SK-N-SH treated with all-trans-retinoic acid at 6 μM for 48 hours (cell line): ENCODE measurements at regions not wholly inside any gene's neighbourhood (a gene's known extent, or its start where the extent isn't known, plus 50 kb on each side); places are given as distances from the start of the nearest gene placed in this dataset.

Experiments
- ATAC-seq: fragments of 200-7000 bp; cut with Tn5 transposase; 3 replicates; pipeline ENCODE4 v1.9.1; 2020; ENCODE audit warnings: mild to moderate bottlenecking, moderate library complexity
- ARNTL ChIP-seq: fragments of 450-650 bp; formaldehyde crosslinking; IDR thresholded peaks from 2 replicates; pipeline ENCODE4 v1.5.0; 2020; ENCODE audit warnings: low read depth, mild to moderate bottlenecking, moderate library complexity, borderline replicate concordance
- CREB5 ChIP-seq: fragments of 250-450 bp; sonication (Bioruptor Pico); IDR thresholded peaks from 2 replicates; pipeline ENCODE4 v1.5.1; 2020; ENCODE audit warnings: low read depth, mild to moderate bottlenecking, moderate library complexity
- CSRNP3 ChIP-seq: fragments of 250-450 bp; sonication (Bioruptor Pico); IDR thresholded peaks from 2 replicates; pipeline ENCODE4 v1.5.1; 2021; ENCODE audit warnings: mild to moderate bottlenecking, moderate library complexity
- ESRRG ChIP-seq: fragments of 250-450 bp; sonication (Bioruptor Pico); IDR thresholded peaks from 2 replicates; pipeline ENCODE4 v1.6.1; 2021; ENCODE audit warnings: mild to moderate bottlenecking
- GLIS3 ChIP-seq: fragments of 250-450 bp; sonication (Bioruptor Pico); IDR thresholded peaks from 2 replicates; pipeline ENCODE4 v1.5.0; 2020; ENCODE audit warnings: mild to moderate bottlenecking, moderate library complexity
- ISL1 ChIP-seq: fragments of 250-450 bp; sonication (Bioruptor Pico); IDR thresholded peaks from 2 replicates; pipeline ENCODE4 v2.1.2; 2022; ENCODE audit warnings: mild to moderate bottlenecking, moderate library complexity
- OSR1 ChIP-seq: fragments of 250-450 bp; sonication (Bioruptor Pico); IDR thresholded peaks from 2 replicates; pipeline ENCODE4 v1.8.0; 2022; ENCODE audit warnings: moderate library complexity, mild to moderate bottlenecking, inconsistent platforms
- RARB ChIP-seq: fragments of 250-450 bp; sonication (Bioruptor Pico); IDR thresholded peaks from 2 replicates; pipeline ENCODE4 v1.8.0; 2021; ENCODE audit warnings: mild to moderate bottlenecking, moderate library complexity
- SNAI2 ChIP-seq: fragments of 250-450 bp; sonication (Bioruptor Pico); IDR thresholded peaks from 2 replicates; pipeline ENCODE4 v1.5.0; 2020; ENCODE audit warnings: mild to moderate bottlenecking, moderate library complexity
- TCF4 ChIP-seq: fragments of 250-450 bp; sonication (Bioruptor Pico); IDR thresholded peaks from 2 replicates; pipeline ENCODE4 v1.8.0; 2021; ENCODE audit warnings: mild to moderate bottlenecking, moderate library complexity, borderline replicate concordance
- TOX ChIP-seq: fragments of 250-450 bp; sonication (Bioruptor Pico); IDR thresholded peaks from 2 replicates; pipeline ENCODE4 v1.8.0; 2021; ENCODE audit warnings: mild to moderate bottlenecking, moderate library complexity, borderline replicate concordance
- TSHZ2 ChIP-seq: fragments of 250-450 bp; sonication (Bioruptor Pico); IDR thresholded peaks from 2 replicates; pipeline ENCODE4 v1.5.0; 2020; ENCODE audit warnings: mild to moderate bottlenecking, moderate library complexity
- ZC3H10 ChIP-seq: fragments of 250-450 bp; sonication (Bioruptor Pico); IDR thresholded peaks from 2 replicates; pipeline ENCODE4 v1.5.1; 2021; ENCODE audit warnings: mild to moderate bottlenecking, moderate library complexity
- ZFP30 ChIP-seq: fragments of 450-650 bp; formaldehyde crosslinking; IDR thresholded peaks from 2 replicates; pipeline ENCODE4 v1.5.0; 2022; ENCODE audit warnings: mild to moderate bottlenecking, moderate library complexity
- ZNF565 ChIP-seq: fragments of 450-650 bp; formaldehyde crosslinking; conservative IDR thresholded peaks from 2 replicates; pipeline ENCODE4 v1.5.0; 2020; ENCODE audit warnings: low read depth, mild to moderate bottlenecking, moderate library complexity
- ZNF70 ChIP-seq: fragments of 450-650 bp; formaldehyde crosslinking; IDR thresholded peaks from 2 replicates; pipeline ENCODE4 v1.5.0; 2020; ENCODE audit warnings: mild to moderate bottlenecking, moderate library complexity

- TF ChIP-seq TOX (CRISPR knock-in tag): no peak
- no peak for TF ChIP-seq RARB (CRISPR knock-in tag)
- TF ChIP-seq SNAI2 (CRISPR knock-in tag): no peak
- no peak for TF ChIP-seq CSRNP3 (CRISPR knock-in tag)
- no peak for TF ChIP-seq ZC3H10 (CRISPR knock-in tag)
- TF ChIP-seq GLIS3 (CRISPR knock-in tag): no peak
- no peak for TF ChIP-seq ZNF70 (CRISPR knock-in tag)
- no peak for TF ChIP-seq ESRRG (CRISPR knock-in tag)
- no peak for TF ChIP-seq TSHZ2 (CRISPR knock-in tag)
- TF ChIP-seq OSR1 (CRISPR knock-in tag): no peak
- TF ChIP-seq ZFP30: no peak
- TF ChIP-seq ISL1 (CRISPR knock-in tag): no peak
- no peak for TF ChIP-seq TCF4 (CRISPR knock-in tag)
- ATAC-seq: no peak
These were observed 128.0 kb upstream of the VSTM2B start for GRCh38 chr19:29397748-29398147.

GRCh38 chr19:29399804-29400203 is 126.0 kb upstream of the VSTM2B start:
- ATAC-seq: no peak
- no peak for TF ChIP-seq SNAI2 (CRISPR knock-in tag)
- TF ChIP-seq RARB (CRISPR knock-in tag): no peak

- ATAC-seq: no peak
- TF ChIP-seq GLIS3 (CRISPR knock-in tag) (no peak), CSRNP3 (CRISPR knock-in tag) (no peak), OSR1 (CRISPR knock-in tag) (no peak), SNAI2 (CRISPR knock-in tag) (no peak), CREB5 (CRISPR knock-in tag) (no peak)
- TF ChIP-seq, all 23 proteins: peak for 0
These were observed 124.7 kb upstream of the VSTM2B start for GRCh38 chr19:29400917-29401711.

- TF ChIP-seq ARNTL (CRISPR knock-in tag) (no peak), ZNF70 (CRISPR knock-in tag) (no peak)
- ATAC-seq: no peak
These were observed 123.9 kb upstream of the VSTM2B start for GRCh38 chr19:29401712-29402421.

- no peak for ATAC-seq
- TF ChIP-seq ARNTL (CRISPR knock-in tag) (no peak), ZNF565 (no peak), CSRNP3 (CRISPR knock-in tag) (no peak)
- TF ChIP-seq, all 23 proteins: peak for 0
These were observed 123.2 kb upstream of the VSTM2B start for GRCh38 chr19:29402563-29402962.
